NT2/D1 (cell line): ENCODE measurements at regions not wholly inside any gene's neighbourhood (a gene's known extent, or its start where the extent isn't known, plus 50 kb on each side); places are given as distances from the start of the nearest gene placed in this dataset.
A peak's percentile ranks its signal among the peaks of the same experiment; 100 is the strongest.

Experiments used
- DNase-seq: peaks from one replicate; pipeline ENCODE4 v3.0.0-alpha.2; 2011; ENCODE audit warnings: low read depth, low spot score
- H3K27me3 ChIP-seq: 2 replicates; pipeline ENCODE4 v1.6.0; 2011; ENCODE audit warnings: mild to moderate bottlenecking; ENCODE audit not compliant: insufficient read length, insufficient read depth
- H3K36me3 ChIP-seq: 2 replicates; pipeline ENCODE4 v1.6.1; 2011; ENCODE audit warnings: mild to moderate bottlenecking, low read length, mixed read lengths; ENCODE audit not compliant: insufficient read depth, insufficient read length
- H3K4me1 ChIP-seq: 2 replicates; pipeline ENCODE4 v1.5.1; 2011; ENCODE audit not compliant: insufficient read depth, insufficient read length
- H3K4me3 ChIP-seq: 2 replicates; pipeline ENCODE4 v1.5.1; 2011; ENCODE audit warnings: low read depth; ENCODE audit not compliant: insufficient read length
- H3K9ac ChIP-seq: 2 replicates; pipeline ENCODE4 v1.6.0; 2011; ENCODE audit warnings: low read depth; ENCODE audit not compliant: insufficient read length
- H3K9me3 ChIP-seq: 2 replicates; pipeline ENCODE4 v1.5.1; 2011; ENCODE audit warnings: mild to moderate bottlenecking, low read length; ENCODE audit not compliant: insufficient read depth
- SUZ12 ChIP-seq: IDR thresholded peaks from 2 replicates; pipeline ENCODE4 v1.6.1; 2011; ENCODE audit not compliant: insufficient read length, insufficient read depth; ENCODE audit errors: extremely low read depth
- YY1 ChIP-seq: IDR thresholded peaks from 2 replicates; pipeline ENCODE4 v1.6.1; 2011; ENCODE audit not compliant: insufficient read length, insufficient read depth
- ZNF274 ChIP-seq: IDR thresholded peaks from 2 replicates; pipeline ENCODE4 v1.6.1; 2011; ENCODE audit warnings: mild to moderate bottlenecking, low read depth, low read length

GRCh38 chr14:42138406-42138805, 531.7 kb downstream of the LRFN5 start:
- no peak for DNase-seq
- no peak overlapping the region for H3K9ac ChIP-seq
- no peaks in the 10 kb centered on the region for H3K36me3 ChIP-seq
- H3K27me3 ChIP-seq, result no peaks in the 10 kb centered on the region
- TF ChIP-seq SUZ12 (no peak), ZNF274 (no peak), YY1 (no peak)
- H3K4me3 ChIP-seq, result no peak overlapping the region
- no peaks in the 10 kb centered on the region for H3K4me1 ChIP-seq
- H3K9me3 ChIP-seq, result no peaks in the 10 kb centered on the region

DNA sequence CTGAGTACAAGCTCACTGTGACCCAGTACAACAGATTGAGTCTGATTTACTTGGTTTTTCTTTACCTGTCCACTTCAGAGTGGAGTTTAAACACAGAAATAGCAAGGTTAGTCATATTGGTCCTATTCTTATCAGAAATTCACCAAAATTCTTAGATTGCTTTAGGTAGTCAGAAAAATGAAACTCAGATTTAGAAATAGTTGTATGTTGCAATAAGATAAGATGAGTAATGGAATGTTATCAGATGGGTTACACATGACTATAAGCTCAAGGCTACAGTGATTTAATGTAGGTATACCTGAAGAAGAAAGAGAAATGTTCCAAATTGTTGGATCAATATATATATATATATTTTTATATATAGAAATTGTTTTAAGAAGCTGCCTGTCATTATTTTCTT, 524.1 kb downstream of the LRFN5 start:
- H3K36me3 ChIP-seq, result no peaks in the 10 kb centered on the region

GRCh38 chr14:42123526-42123925, 516.9 kb downstream of the LRFN5 start:
- TF ChIP-seq YY1 (no peak), SUZ12 (no peak), ZNF274 (no peak)
- no peaks in the 10 kb centered on the region for H3K9me3 ChIP-seq
- no peak overlapping the region for H3K9ac ChIP-seq
- no peaks in the 10 kb centered on the region for H3K36me3 ChIP-seq
- no peaks in the 10 kb centered on the region for H3K27me3 ChIP-seq
- no peak for DNase-seq
- no peaks in the 10 kb centered on the region for H3K4me1 ChIP-seq
- H3K4me3 ChIP-seq, result no peak overlapping the region

More for the DNA sequence above, 524.1 kb downstream of the LRFN5 start:
- no peaks in the 10 kb centered on the region for H3K27me3 ChIP-seq
- no peaks in the 10 kb centered on the region for H3K9me3 ChIP-seq
- H3K4me1 ChIP-seq, result no peaks in the 10 kb centered on the region
- H3K9ac ChIP-seq, result no peak overlapping the region
- no peak for DNase-seq
- no peak for TF ChIP-seq YY1
- TF ChIP-seq SUZ12, result no peak
- TF ChIP-seq ZNF274, result no peak
- H3K4me3 ChIP-seq, result no peak overlapping the region

- Histone ChIP-seq H3K36me3 (no peaks in the 10 kb centered on the region), H3K9me3 (peaks cover 11% of the 10 kb centered on the region; the same call in 1 of the 2 replicates), H3K27me3 (no peaks in the 10 kb centered on the region), H3K4me3 (peak overlapping the region; percentile 24), H3K4me1 (no peaks in the 10 kb centered on the region), H3K9ac (no peak overlapping the region)
- no peak for DNase-seq
- TF ChIP-seq ZNF274, result no peak
- TF ChIP-seq YY1, result no peak
- TF ChIP-seq SUZ12, result no peak
These were observed 506.8 kb downstream of the LRFN5 start for GRCh38 chr14:42113358-42114069.

- TF ChIP-seq YY1 (no peak), ZNF274 (no peak), SUZ12 (no peak)
- H3K4me3 ChIP-seq, result no peak overlapping the region
- H3K9me3 ChIP-seq, result peaks cover 11% of the 10 kb centered on the region; the same call in 1 of the 2 replicates
- no peaks in the 10 kb centered on the region for H3K27me3 ChIP-seq
- H3K9ac ChIP-seq, result no peak overlapping the region
- no peaks in the 10 kb centered on the region for H3K4me1 ChIP-seq
- no peaks in the 10 kb centered on the region for H3K36me3 ChIP-seq
- no peak for DNase-seq
These were observed 505.4 kb downstream of the LRFN5 start for GRCh38 chr14:42112108-42112507.

GRCh38 chr14:42111355-42111754, 504.7 kb downstream of the LRFN5 start:
- H3K36me3 ChIP-seq, result no peaks in the 10 kb centered on the region
- H3K9ac ChIP-seq, result no peak overlapping the region
- TF ChIP-seq YY1 (no peak), ZNF274 (no peak), SUZ12 (no peak)
- peaks cover 11% of the 10 kb centered on the region; the same call in 1 of the 2 replicates for H3K9me3 ChIP-seq
- no peak overlapping the region for H3K4me3 ChIP-seq
- DNase-seq, result no peak
- H3K27me3 ChIP-seq, result no peaks in the 10 kb centered on the region
- no peaks in the 10 kb centered on the region for H3K4me1 ChIP-seq

GRCh38 chr14:42110167-42110566, 503.5 kb downstream of the LRFN5 start:
- peak; percentile 2 for DNase-seq
- H3K9me3 ChIP-seq, result peaks cover 11% of the 10 kb centered on the region; the same call in 1 of the 2 replicates
- H3K27me3 ChIP-seq, result no peaks in the 10 kb centered on the region
- no peak overlapping the region for H3K9ac ChIP-seq
- TF ChIP-seq YY1, result no peak
- TF ChIP-seq SUZ12, result no peak
- no peak for TF ChIP-seq ZNF274
- no peak overlapping the region for H3K4me3 ChIP-seq
- H3K36me3 ChIP-seq, result no peaks in the 10 kb centered on the region
- H3K4me1 ChIP-seq, result no peaks in the 10 kb centered on the region
